Prostate gland (tissue), 1 donor: ENCODE measurements at regions not wholly inside any gene's neighbourhood (a gene's known extent, or its start where the extent isn't known, plus 50 kb on each side); places are given as distances from the start of the nearest gene placed in this dataset.

Experiments used
- POLR2A ChIP-seq: fragments of 450-650 bp; IDR thresholded peaks from one replicate; pipeline ENCODE4 v1.6.1; 2016; ENCODE audit warnings: antibody characterized with exemption, mild to moderate bottlenecking
- POLR2AphosphoS5 ChIP-seq: sonication (generic); formaldehyde crosslinking; IDR thresholded peaks from one replicate; pipeline ENCODE4 v1.6.1; 2017; ENCODE audit warnings: antibody characterized with exemption

GRCh38 chr2:527581-527980, 149.6 kb downstream of the TMEM18 start:
- no peak for TF ChIP-seq POLR2A
- TF ChIP-seq POLR2AphosphoS5 = no peak
